Amniotic epithelial cell (primary cell): ENCODE measurements at regions not wholly inside any gene's neighbourhood (a gene's known extent, or its start where the extent isn't known, plus 50 kb on each side); places are given as distances from the start of the nearest gene placed in this dataset.
"Not testable (repeated sequence)": the region's sequence is repeated elsewhere in the genome, so short reads cannot be mapped to it uniquely, and the experiment has no call there.

Source experiments
- DNase-seq: peaks from one replicate; pipeline ENCODE4 v3.0.0-alpha.2; 2010; ENCODE audit warnings: low read depth

GRCh38 chr3:166993015-166993630, 387.0 kb downstream of the ZBBX start:
- no peak for DNase-seq

DNA sequence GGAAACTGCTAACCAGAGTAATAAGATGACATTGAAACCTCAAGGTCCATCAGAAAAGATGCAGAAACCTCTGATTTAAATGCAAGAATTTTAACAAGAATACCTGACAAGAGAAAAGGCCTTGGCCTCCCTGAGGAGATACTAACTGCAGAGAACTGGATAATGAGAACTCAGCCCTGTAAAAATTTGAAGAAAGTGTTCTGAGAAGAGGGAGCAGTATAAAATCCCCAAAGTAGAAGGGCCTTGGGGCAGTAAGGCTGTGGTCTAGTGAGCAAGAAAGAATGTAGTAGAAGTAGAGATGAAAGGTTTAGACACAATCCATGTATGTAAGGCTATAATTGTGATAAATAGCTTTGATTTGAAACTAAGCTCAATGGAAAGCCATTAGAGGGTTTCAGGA, 394.1 kb downstream of the ZBBX start:
- no peak for DNase-seq

- not testable (repeated sequence) for DNase-seq
Observed at GRCh38 chr3:166975796-166976195, 404.3 kb downstream of the ZBBX start.

GRCh38 chr3:166967714-166968113, 412.4 kb downstream of the ZBBX start:
- DNase-seq: not testable (repeated sequence)

DNA sequence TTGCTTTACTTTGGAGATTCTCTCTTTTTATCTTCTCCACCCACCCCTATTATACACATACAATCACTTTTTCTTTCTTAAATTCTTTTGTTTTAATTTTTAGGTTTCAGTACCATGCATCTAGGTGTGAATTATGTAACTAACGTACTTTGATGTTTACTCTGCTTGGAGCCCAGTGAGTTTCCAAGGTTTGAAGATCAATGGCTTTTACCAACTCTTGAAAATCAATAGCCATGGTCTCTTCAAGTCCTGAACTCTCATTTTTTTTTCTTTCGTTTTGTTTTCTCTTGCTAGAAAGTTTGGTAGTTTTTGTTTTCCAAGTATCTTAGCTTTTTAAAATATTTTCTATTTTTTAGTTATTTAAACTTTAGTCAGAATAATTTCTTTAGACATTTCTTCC, 417.2 kb downstream of the ZBBX start:
- DNase-seq: no peak

- no peak for DNase-seq
Observed at GRCh38 chr3:166957121-166957520, 423.0 kb downstream of the ZBBX start.

DNA sequence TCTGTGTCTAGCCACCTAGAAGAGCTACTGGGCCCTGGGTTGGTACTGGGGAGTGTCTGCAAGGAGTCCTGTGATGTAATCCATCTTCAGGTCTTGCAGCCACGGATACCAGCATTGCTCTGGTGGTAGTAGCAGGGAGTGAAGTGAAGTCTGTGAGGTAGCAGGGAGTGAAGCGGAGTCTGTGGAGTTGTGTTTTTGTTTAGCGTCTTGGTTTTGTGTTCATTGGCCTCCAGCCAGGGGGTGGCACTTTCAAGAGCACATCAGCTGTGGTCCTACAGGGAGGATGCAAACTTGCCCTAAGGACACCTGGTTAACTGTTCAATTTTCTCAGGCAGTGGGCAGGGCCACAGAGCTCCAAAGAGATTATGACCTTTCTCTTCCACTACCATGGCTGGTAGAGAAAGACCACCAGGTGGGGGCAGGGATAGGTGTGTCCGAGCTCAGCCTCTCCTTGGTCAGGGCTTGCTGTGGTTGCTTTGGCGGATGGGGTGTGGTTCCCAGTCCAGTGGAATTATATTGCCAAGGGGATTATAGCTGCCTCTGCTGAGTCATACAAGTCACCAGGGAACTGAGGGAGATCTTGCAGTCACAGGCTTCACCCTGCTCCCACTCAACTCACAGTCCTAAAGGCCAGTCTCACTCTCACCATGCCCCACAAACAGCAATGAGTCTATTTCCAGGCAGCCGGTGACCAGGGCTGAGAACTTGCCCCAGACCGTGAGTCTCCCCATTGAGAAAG, 424.7 kb downstream of the ZBBX start:
- peak; percentile 14 for DNase-seq

GRCh38 chr3:166934879-166935278, 445.2 kb downstream of the ZBBX start:
- DNase-seq: no peak

DNA sequence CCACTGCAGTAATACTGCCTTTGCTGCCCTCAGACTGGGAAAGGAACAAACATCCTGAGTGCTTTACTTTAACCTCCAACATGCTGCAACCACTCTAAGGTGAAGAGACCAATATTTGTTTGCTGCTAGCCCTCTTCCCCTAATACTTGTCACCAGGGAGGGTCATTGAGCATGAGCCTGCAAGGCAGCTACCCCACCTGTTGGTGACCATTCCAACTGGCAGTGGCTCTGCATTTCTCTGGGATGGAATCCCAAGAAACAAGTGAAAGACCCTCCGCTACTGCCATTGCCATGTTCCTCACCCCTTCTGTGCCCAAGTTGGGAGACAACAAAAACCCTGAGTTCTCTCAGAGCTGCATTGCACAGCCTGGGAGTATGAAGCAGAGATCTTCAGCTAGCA, 462.7 kb downstream of the ZBBX start:
- DNase-seq: no peak

- DNase-seq: peak; percentile 16
Observed at GRCh38 chr3:166902374-166902773, 477.7 kb downstream of the ZBBX start.

DNA sequence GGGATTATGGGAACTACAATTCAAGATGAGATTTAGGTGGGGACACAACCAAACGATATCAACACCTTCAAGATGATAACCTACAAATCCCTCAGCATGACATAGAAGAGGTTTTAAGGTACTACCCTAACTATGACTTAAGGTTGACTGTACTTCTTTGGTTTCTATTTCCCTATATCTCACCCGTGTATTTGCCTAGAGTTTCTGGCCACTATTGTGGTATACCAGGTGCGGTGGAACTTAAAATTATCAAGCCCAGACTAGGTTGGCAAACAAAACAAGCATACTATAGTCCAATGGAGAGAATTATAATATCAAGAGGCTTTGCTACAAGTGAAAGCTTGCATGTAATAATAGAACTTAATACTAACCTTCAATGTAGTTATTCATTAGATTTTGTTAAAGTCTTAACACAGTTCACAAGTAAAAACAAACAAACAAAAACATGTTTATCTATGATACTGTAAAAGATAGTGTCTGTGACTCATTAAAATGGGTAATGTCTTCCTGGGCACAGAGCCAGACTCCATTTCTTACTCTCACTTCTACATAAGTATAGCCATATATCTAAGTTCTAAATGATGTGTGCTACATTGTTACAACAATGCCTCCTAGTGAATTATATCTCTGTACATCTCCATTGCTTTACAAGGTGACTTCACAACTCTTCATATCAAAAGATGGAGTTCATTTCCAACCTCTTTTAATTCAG, 479.1 kb downstream of the ZBBX start:
- DNase-seq: peak; percentile 60

- peak; percentile 48 for DNase-seq
Observed at GRCh38 chr3:166897811-166898210, 482.3 kb downstream of the ZBBX start.

DNA sequence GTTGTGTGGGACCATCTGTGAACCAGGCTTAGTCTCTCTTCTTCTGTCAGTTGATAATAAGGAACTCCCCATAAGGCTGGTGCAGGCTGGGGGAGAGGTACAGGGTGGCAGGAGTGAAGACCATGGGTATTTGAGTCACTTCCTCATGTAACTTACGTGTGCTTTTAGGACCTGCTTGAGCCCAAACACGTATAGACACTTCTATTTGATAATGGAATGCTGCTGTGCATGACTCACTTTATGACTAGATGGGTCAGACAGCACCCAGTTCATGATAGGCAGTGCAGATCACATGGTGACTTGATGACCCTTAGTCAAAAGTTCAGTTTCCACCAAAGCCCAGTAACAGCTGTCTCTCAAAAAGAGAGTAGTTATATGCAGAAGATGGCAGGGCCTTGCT, 490.9 kb downstream of the ZBBX start:
- no peak for DNase-seq

DNA sequence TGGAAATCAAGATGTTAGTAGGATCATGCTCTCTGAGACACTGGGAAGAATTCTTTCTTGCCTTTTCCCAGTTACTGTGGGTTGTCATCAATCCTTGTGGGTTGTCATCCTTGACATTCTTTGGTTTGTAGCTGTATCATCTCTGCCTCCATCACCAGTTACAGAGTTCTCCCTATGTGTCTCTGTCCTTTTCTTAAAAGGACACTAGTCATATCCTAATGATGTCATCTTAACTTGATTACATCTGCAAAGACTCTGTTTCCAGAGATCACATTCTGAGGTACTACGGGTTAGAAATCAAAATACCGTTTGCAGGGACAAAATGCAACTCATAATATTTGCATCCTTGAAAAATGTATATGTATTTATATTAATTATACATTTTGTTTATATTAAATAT, 500.4 kb downstream of the ZBBX start:
- no peak for DNase-seq

DNA sequence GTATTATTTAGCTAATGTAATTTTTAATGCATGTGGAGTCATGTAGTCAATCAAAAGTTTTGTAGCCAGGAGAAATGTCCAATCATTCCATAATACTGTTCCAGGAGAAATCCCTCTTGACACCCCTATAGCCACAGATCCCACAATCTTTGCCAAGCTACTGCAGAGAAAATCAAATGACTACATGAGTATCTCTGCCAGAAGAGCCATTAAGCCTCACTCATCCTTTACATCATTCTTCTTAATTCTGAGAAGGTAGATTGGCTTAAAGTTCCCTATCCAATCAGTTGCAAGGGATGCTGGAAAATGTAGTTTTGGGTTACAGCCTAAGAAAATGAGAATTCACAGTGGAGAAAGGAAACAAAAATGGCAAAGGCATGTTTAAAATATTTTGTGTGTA, 502.1 kb downstream of the ZBBX start:
- DNase-seq: no peak

- DNase-seq: no peak
Observed at GRCh38 chr3:166864473-166865467, 515.3 kb downstream of the ZBBX start.

DNA sequence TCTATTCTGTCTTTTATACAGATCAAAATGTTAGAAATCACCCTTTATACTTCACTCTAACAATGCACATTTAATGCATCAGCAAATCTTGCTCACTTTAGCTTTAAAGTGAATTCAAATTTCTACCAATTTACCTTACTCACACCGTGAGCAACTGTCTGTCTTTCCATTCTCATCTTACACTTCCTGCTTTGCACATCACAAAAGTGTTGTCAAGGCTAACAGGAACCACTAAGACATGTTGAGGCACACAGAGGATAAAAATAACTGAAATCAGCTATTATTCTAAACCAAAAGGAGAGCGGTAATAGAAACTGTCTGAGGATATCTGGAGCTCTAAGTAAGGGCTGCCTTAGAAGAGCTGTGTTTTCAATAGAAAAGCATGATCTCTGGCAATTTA, 519.9 kb downstream of the ZBBX start:
- DNase-seq: no peak

DNA sequence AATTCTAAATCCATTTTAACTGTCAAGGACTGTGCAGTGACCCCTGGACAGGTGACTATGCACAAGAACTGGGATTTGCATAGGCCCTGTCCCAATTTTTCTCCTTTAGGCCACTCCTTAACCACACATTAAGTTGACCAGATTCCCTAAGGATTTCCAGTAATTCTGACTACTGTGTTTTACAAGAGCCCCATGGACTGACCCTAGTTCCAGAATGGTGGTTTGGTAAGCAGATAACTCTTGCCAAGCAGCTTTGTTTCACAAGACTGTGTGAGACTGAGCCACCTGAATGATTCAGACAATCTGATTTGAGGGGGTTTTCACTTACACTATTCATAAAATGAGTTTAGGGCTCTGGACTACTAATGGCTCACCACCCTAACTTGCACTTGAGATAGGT, 535.8 kb downstream of the ZBBX start:
- peak; percentile 62 for DNase-seq

DNA sequence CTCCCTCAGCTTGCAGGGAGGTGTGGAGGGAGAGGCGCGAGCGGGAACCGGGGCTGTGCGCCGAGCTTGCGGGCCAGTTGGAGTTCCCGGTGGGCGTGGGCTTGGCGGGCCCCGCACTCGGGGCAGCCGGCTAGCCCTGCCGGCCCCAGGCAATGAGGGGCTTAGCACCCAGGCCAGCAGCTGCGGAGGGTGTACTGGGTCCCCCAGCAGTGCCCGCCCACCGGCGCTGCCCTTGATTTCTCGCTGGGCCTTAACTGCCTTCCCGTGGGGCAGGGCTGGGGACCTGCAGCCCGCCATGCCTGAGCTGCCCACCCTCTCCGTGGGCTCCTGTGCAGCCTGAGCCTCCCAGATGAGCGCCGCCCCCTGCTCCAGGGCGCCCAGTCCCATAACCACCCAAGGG, 537.3 kb downstream of the ZBBX start:
- not testable (repeated sequence) for DNase-seq

DNA sequence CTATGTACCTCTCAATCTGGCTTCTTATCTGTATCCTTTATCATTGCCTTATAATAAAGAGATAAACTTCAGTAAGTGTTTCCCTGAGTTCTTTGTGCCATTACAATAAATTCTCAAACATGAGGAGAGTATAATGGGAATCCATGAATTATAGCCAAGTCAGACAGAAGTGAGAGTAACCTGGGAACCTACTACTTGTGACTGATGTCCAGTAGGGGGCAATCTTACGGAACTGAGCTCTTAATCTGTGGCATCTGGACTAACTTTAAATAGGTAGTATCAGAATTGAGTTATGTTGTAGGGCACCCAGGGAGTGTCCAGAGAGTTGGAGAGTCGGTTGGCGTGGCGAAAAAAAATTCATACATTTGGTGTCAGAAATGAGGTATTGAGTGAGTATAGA, 542.6 kb downstream of the ZBBX start:
- peak; percentile 18 for DNase-seq

GRCh38 chr3:166836836-166837235, 543.3 kb downstream of the ZBBX start:
- no peak for DNase-seq

DNA sequence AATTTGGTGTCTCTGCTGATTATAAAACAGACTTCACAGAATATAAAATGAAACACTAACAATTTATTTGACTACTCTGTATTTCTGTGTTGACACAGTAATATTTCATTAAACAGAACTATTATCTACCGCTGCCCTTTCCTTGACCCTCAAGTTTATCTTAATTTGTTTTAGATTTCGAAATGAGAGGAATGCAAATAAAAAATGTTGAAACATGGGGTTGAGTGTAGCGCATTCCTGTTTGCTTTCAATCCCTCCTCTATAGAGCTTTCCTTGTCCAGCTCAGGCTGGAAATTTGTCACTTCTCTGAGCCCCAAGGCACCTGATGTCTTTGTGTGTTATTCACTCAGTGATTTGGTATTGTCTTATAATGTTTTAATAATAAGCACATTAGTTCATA, 550.2 kb downstream of the ZBBX start:
- peak; percentile 86 for DNase-seq
